ENCODE measurements at regions not wholly inside any gene's neighbourhood (a gene's known extent, or its start where the extent isn't known, plus 50 kb on each side); places are given as distances from the start of the nearest gene placed in this dataset.

DNA sequence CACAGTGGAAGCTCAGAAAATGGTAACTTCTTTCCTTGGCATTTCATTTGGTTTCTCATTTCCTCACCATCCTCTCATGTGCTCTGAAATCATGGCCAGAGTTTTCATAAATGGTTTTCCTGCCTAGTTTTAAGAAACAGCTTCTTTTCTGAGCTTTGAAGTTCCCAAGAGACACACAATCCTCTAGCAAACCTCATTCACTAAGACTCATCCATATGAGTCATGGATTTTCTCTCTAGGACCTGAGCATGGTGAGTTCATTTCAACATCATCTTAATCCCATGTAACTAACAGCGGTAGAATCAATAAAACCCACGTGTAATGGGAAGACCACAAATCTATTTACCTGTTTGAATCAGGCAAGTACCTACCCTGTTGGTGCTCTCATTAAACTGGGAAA, 274.5 kb upstream of the LRTM1 start:
- Mint-ChIP-seq H3K27ac (ENCODE audit: unreplicated experiment) (no peak overlapping the region), H3K9me3 (ENCODE audit: unreplicated experiment) (no peaks in the 10 kb centered on the region), H3K4me1 (ENCODE audit: unreplicated experiment) (peaks cover 11% of the 10 kb centered on the region), H3K4me3 (ENCODE audit: unreplicated experiment) (no peak overlapping the region), H3K27me3 (ENCODE audit: unreplicated experiment) (no peaks in the 10 kb centered on the region), H3K36me3 (ENCODE audit: unreplicated experiment) (no peaks in the 10 kb centered on the region)
- TF ChIP-seq, protein P1, sequence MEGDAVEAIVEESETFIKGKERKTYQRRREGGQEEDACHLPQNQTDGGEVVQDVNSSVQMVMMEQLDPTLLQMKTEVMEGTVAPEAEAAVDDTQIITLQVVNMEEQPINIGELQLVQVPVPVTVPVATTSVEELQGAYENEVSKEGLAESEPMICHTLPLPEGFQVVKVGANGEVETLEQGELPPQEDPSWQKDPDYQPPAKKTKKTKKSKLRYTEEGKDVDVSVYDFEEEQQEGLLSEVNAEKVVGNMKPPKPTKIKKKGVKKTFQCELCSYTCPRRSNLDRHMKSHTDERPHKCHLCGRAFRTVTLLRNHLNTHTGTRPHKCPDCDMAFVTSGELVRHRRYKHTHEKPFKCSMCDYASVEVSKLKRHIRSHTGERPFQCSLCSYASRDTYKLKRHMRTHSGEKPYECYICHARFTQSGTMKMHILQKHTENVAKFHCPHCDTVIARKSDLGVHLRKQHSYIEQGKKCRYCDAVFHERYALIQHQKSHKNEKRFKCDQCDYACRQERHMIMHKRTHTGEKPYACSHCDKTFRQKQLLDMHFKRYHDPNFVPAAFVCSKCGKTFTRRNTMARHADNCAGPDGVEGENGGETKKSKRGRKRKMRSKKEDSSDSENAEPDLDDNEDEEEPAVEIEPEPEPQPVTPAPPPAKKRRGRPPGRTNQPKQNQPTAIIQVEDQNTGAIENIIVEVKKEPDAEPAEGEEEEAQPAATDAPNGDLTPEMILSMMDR (IDR thresholded peaks at IDR 0.05), result no peak
- DNase-seq (ENCODE audit: extremely low spot score, unreplicated experiment), result no peak

DNA sequence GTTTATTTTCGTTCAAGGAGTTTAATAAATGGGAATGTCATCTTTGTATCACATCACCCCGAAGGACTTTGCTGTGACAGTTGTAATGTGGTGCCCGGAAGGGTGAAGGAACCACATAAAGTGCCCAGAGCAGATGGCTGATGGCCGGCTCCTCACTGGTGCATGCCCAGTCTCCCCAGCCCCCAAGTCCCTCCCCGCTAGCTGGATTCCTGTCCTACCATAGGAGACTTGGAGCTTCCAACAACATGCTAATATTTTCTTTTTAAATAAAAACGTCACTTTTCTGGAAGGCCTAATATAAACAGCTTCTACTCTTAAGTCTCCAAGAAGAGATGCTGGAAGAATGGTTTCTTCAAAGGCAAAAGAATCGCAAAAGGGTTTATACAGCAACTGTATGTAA, 273.9 kb upstream of the LRTM1 start:
- Mint-ChIP-seq H3K4me1 (ENCODE audit: unreplicated experiment) (peaks cover 11% of the 10 kb centered on the region), H3K9me3 (ENCODE audit: unreplicated experiment) (no peaks in the 10 kb centered on the region), H3K27ac (ENCODE audit: unreplicated experiment) (no peak overlapping the region), H3K27me3 (ENCODE audit: unreplicated experiment) (no peaks in the 10 kb centered on the region), H3K4me3 (ENCODE audit: unreplicated experiment) (no peak overlapping the region), H3K36me3 (ENCODE audit: unreplicated experiment) (no peaks in the 10 kb centered on the region)
- TF ChIP-seq, protein P1 (IDR thresholded peaks at IDR 0.05), result no peak
- no peak for DNase-seq (ENCODE audit: extremely low spot score, unreplicated experiment)

DNA sequence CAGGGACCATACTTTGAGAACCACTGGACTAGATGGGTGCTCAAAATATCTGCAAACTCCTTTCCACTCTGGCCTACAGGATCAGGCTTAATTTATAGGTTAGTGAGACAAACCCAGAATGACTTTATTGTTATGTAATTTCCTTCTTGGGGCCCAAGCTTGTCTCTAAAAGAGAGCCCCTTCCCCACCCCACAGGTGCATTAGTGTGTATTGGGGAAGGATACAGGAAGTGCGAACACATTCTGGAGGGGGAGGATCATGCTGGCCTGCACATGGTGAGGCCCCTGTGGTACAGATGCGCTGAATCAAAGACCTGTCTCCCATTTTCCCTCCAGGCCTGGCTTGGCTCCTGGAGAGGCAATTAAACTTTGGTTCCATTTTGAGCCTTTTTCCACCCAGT, 273.0 kb upstream of the LRTM1 start:
- Mint-ChIP-seq H3K36me3 (ENCODE audit: unreplicated experiment) (no peaks in the 10 kb centered on the region), H3K27ac (ENCODE audit: unreplicated experiment) (no peak overlapping the region), H3K27me3 (ENCODE audit: unreplicated experiment) (no peaks in the 10 kb centered on the region), H3K4me3 (ENCODE audit: unreplicated experiment) (no peak overlapping the region), H3K9me3 (ENCODE audit: unreplicated experiment) (no peaks in the 10 kb centered on the region), H3K4me1 (ENCODE audit: unreplicated experiment) (peaks cover 10% of the 10 kb centered on the region)
- no peak for DNase-seq (ENCODE audit: extremely low spot score, unreplicated experiment)
- TF ChIP-seq, protein P1 (IDR thresholded peaks at IDR 0.05), result no peak

DNA sequence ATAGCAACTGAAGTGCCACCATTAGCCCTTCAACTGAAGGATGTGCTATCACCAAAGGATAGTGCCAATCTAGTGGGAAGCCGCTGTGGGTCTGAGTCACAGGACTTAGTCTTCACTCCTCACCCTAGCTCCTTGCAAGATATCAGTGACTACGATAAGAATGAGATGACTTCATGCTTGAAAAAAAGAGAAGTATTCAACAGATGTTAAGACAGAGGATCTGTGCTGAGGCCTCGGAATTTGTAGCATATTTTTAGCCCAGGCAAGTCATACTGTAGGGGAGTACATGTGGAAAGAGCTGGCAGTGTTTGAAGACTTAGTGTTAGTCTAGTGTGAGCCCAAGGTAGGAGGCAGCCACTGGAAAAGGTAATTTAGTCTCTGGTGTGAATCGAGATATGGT, 270.7 kb upstream of the LRTM1 start:
- TF ChIP-seq, protein P1 (IDR thresholded peaks at IDR 0.05), result no peak
- DNase-seq (ENCODE audit: extremely low spot score, unreplicated experiment), result no peak
- Mint-ChIP-seq H3K9me3 (ENCODE audit: unreplicated experiment) (peaks cover 4% of the 10 kb centered on the region), H3K4me1 (ENCODE audit: unreplicated experiment) (peaks cover 7% of the 10 kb centered on the region), H3K27ac (ENCODE audit: unreplicated experiment) (no peak overlapping the region), H3K4me3 (ENCODE audit: unreplicated experiment) (no peak overlapping the region), H3K36me3 (ENCODE audit: unreplicated experiment) (no peaks in the 10 kb centered on the region), H3K27me3 (ENCODE audit: unreplicated experiment) (no peaks in the 10 kb centered on the region)

DNA sequence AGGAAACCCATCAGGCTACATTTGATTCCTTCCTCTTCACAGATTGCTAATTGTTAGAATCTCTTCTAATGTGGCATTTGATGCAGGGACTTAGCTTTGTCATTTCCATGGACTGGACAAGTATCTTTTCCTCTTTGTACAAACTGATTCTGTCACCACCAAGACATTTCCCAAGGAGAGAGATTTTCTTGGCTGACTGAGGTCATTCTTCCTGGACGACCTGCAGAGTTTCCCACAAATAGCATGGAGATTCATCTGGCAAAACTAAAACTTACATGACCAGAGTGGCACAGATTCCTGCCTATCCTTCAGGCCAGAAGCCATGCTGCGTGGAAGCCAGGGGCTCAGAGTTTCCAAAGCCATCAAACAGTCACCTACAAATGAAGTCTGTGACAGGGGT, 269.2 kb upstream of the LRTM1 start:
- Mint-ChIP-seq H3K27me3 (ENCODE audit: unreplicated experiment) (no peaks in the 10 kb centered on the region), H3K4me1 (ENCODE audit: unreplicated experiment) (peaks cover 9% of the 10 kb centered on the region), H3K36me3 (ENCODE audit: unreplicated experiment) (no peaks in the 10 kb centered on the region), H3K27ac (ENCODE audit: unreplicated experiment) (no peak overlapping the region), H3K4me3 (ENCODE audit: unreplicated experiment) (no peak overlapping the region), H3K9me3 (ENCODE audit: unreplicated experiment) (peaks cover 6% of the 10 kb centered on the region)
- no peak for DNase-seq (ENCODE audit: extremely low spot score, unreplicated experiment)
- TF ChIP-seq, protein P1 (IDR thresholded peaks at IDR 0.05), result no peak

Data from osteocyte (in vitro differentiated cells).